H9 (cell line): ENCODE measurements at regions not wholly inside any gene's neighbourhood (a gene's known extent, or its start where the extent isn't known, plus 50 kb on each side); places are given as distances from the start of the nearest gene placed in this dataset.

Experiments used
- DNase-seq: peaks from one replicate; pipeline ENCODE4 v3.0.0-alpha.2; 2017
- H2AFZ ChIP-seq: one replicate; pipeline ENCODE4 v1.6.1; 2013; ENCODE audit warnings: mild to moderate bottlenecking, low read length, control low read depth, moderate library complexity
- H2AK5ac ChIP-seq: 2 replicates; pipeline ENCODE4 v1.6.1; 2013; ENCODE audit warnings: low read length, control low read depth, mixed read lengths; ENCODE audit not compliant: insufficient read length
- H2BK120ac ChIP-seq: one replicate; pipeline ENCODE4 v1.6.1; 2013; ENCODE audit warnings: low read depth, mild to moderate bottlenecking, low read length, control low read depth, inconsistent platforms; ENCODE audit not compliant: poor library complexity, severe bottlenecking
- H2BK12ac ChIP-seq: 2 replicates; pipeline ENCODE4 v1.6.1; 2013; ENCODE audit warnings: low read length, control low read depth, mixed read lengths, low read depth; ENCODE audit not compliant: insufficient read length
- H2BK15ac ChIP-seq: 2 replicates; pipeline ENCODE4 v1.6.1; 2013; ENCODE audit warnings: low read depth, low read length, control low read depth
- H2BK20ac ChIP-seq: one replicate; pipeline ENCODE4 v1.6.1; 2013; ENCODE audit warnings: low read depth, mild to moderate bottlenecking, low read length, control low read depth, inconsistent platforms; ENCODE audit not compliant: poor library complexity, severe bottlenecking
- H2BK5ac ChIP-seq: 2 replicates; pipeline ENCODE4 v1.6.1; 2013; ENCODE audit warnings: low read length, control low read depth, mixed read lengths; ENCODE audit not compliant: insufficient read length
- H3K14ac ChIP-seq: 2 replicates; pipeline ENCODE4 v1.6.1; 2013; ENCODE audit warnings: low read length, control low read depth; ENCODE audit not compliant: insufficient read depth
- H3K18ac ChIP-seq: 2 replicates; pipeline ENCODE4 v1.6.1; 2013; ENCODE audit warnings: low read depth, mild to moderate bottlenecking, mixed read lengths, low read length, control low read depth; ENCODE audit not compliant: insufficient read length
- H3K23ac ChIP-seq: 2 replicates; pipeline ENCODE4 v1.6.1; 2013; ENCODE audit warnings: low read length, control low read depth, mixed read lengths, low read depth; ENCODE audit not compliant: insufficient read length
- H3K23me2 ChIP-seq: 2 replicates; pipeline ENCODE4 v1.6.1; 2013; ENCODE audit warnings: low read depth, mild to moderate bottlenecking, mixed read lengths, low read length, control low read depth; ENCODE audit not compliant: insufficient read length, poor library complexity, severe bottlenecking
- H3K27ac ChIP-seq: 2 replicates; pipeline ENCODE4 v1.5.1; 2013; ENCODE audit warnings: low read length, control low read depth, mixed read lengths, low read depth; ENCODE audit not compliant: insufficient read length
- H3K27me3 ChIP-seq: 2 replicates; pipeline ENCODE4 v1.6.1; 2013; ENCODE audit warnings: low read length, control low read depth, inconsistent platforms; ENCODE audit not compliant: insufficient read depth
- H3K4ac ChIP-seq: 2 replicates; pipeline ENCODE4 v1.6.1; 2013; ENCODE audit warnings: low read depth, mild to moderate bottlenecking, control low read depth, inconsistent platforms, low read length, moderate library complexity
- H3K4me1 ChIP-seq: 2 replicates; pipeline ENCODE4 v1.6.1; 2013; ENCODE audit warnings: low read length, control low read depth, inconsistent platforms; ENCODE audit not compliant: insufficient read depth
- H3K4me2 ChIP-seq: 2 replicates; pipeline ENCODE4 v1.6.1; 2013; ENCODE audit warnings: low read length, control low read depth, mixed read lengths; ENCODE audit not compliant: insufficient read length, insufficient read depth
- H3K56ac ChIP-seq: 2 replicates; pipeline ENCODE4 v1.6.1; 2013; ENCODE audit warnings: low read depth, mild to moderate bottlenecking, mixed read lengths, low read length, control low read depth; ENCODE audit not compliant: insufficient read length
- H3K79me1 ChIP-seq: 2 replicates; pipeline ENCODE4 v1.6.1; 2013; ENCODE audit warnings: low read depth, mild to moderate bottlenecking, moderate library complexity, low read length, control low read depth, inconsistent platforms; ENCODE audit not compliant: insufficient read depth, poor library complexity, severe bottlenecking
- H3K79me2 ChIP-seq: 2 replicates; pipeline ENCODE4 v1.6.1; 2013; ENCODE audit warnings: low read length, control low read depth, inconsistent platforms; ENCODE audit not compliant: insufficient read depth
- H3K9ac ChIP-seq: 2 replicates; pipeline ENCODE4 v1.6.1; 2013; ENCODE audit warnings: low read length, control low read depth, mixed read lengths; ENCODE audit not compliant: insufficient read length; ENCODE audit errors: extremely low read depth
- H3K9me3 ChIP-seq: one replicate; pipeline ENCODE4 v1.6.1; 2013; ENCODE audit warnings: low read depth, low read length, inconsistent platforms; ENCODE audit not compliant: control insufficient read depth
- H3T11ph ChIP-seq: one replicate; pipeline ENCODE4 v1.6.1; 2013; ENCODE audit warnings: mild to moderate bottlenecking, low read length, control low read depth, inconsistent platforms
- H4K20me1 ChIP-seq: one replicate; pipeline ENCODE4 v1.6.1; 2013; ENCODE audit not compliant: control insufficient read depth, insufficient read length, insufficient read depth
- H4K5ac ChIP-seq: 2 replicates; pipeline ENCODE4 v1.6.1; 2013; ENCODE audit warnings: low read depth, mild to moderate bottlenecking, mixed read lengths, low read length, control low read depth; ENCODE audit not compliant: insufficient read length
- H4K8ac ChIP-seq: replicated peaks from 2 replicates; pipeline ENCODE4 v1.6.1; 2013; ENCODE audit warnings: low read length, control low read depth, mixed read lengths, low read depth; ENCODE audit not compliant: insufficient read length
- H4K91ac ChIP-seq: 2 replicates; pipeline ENCODE4 v1.6.1; 2013; ENCODE audit warnings: low read depth, mild to moderate bottlenecking, moderate library complexity, mixed read lengths, low read length, control low read depth; ENCODE audit not compliant: insufficient read length
- H3K27ac Mint-ChIP-seq, 3 experiments: 2 replicates in 2 of 3; 3 replicates in 1 of 3; pipeline ENCODE4 v1.8.0; 2020 to 2021; ENCODE audit warnings: mixed read lengths in 3 of 3, mild to moderate bottlenecking in 1 of 3, moderate library complexity in 1 of 3
- H3K27me3 Mint-ChIP-seq: 2 replicates; pipeline ENCODE4 v1.8.0; 2021; ENCODE audit warnings: low read depth, mild to moderate bottlenecking, moderate library complexity, mixed read lengths
- H3K36me3 Mint-ChIP-seq, 3 experiments: 2 replicates in 2 of 3; 3 replicates in 1 of 3; pipeline ENCODE4 v1.8.0; 2020 to 2021; ENCODE audit warnings: low read depth in 3 of 3, mixed read lengths in 3 of 3; ENCODE audit not compliant: insufficient read depth in 1 of 3
- H3K4me1 Mint-ChIP-seq, 2 experiments: 2 replicates each; pipeline ENCODE4 v1.8.0; 2020; ENCODE audit warnings: mixed read lengths in 2 of 2
- H3K4me3 Mint-ChIP-seq, 2 experiments: 2 replicates in 1 of 2; 3 replicates in 1 of 2; pipeline ENCODE4 v1.8.0; 2020 to 2021; ENCODE audit warnings: mild to moderate bottlenecking in 2 of 2, mixed read lengths in 2 of 2, moderate library complexity in 1 of 2
- H3K9me3 Mint-ChIP-seq, 2 experiments: 2 replicates in 1 of 2; 3 replicates in 1 of 2; pipeline ENCODE4 v1.8.0; 2020; ENCODE audit warnings: mild to moderate bottlenecking in 2 of 2, mixed read lengths in 2 of 2, moderate library complexity in 1 of 2
- CTCF ChIP-seq: fragments of 200-600 bp; sonication (generic); conservative IDR thresholded peaks from 3 replicates; pipeline ENCODE4 v1.8.0; 2021; ENCODE audit warnings: antibody characterized with exemption, mild to moderate bottlenecking
- WGBS: extraction: QIAGEN DNeasy Blood & Tissue Kit; methylation state at CpG from one replicate; pipeline ENCODE4 v1.1.7; 2013; ENCODE audit warnings: missing lambda C conversion rate, low lambda C conversion rate, mixed read lengths; ENCODE audit not compliant: insufficient read length; ENCODE audit errors: extremely low coverage; 5-methylcytosine and 5-hydroxymethylcytosine counted together

- H3K56ac ChIP-seq: no peak overlapping the region
- no peak overlapping the region for H3K4ac ChIP-seq
- H3K4me1 Mint-ChIP-seq: no peaks in the 10 kb centered on the region
- no peak overlapping the region for H3K9ac ChIP-seq
- H3K27ac Mint-ChIP-seq: no peak overlapping the region
- H4K5ac ChIP-seq: no peak overlapping the region
- H2BK12ac ChIP-seq: no peak overlapping the region
- H2AK5ac ChIP-seq: no peak overlapping the region
- H4K91ac ChIP-seq: no peak overlapping the region
- no peak for TF ChIP-seq CTCF
- H3T11ph ChIP-seq: no peak overlapping the region
- no peaks in the 10 kb centered on the region for H3K36me3 Mint-ChIP-seq
- H2AFZ ChIP-seq: no peak overlapping the region
- no peak overlapping the region for H3K4me2 ChIP-seq
- H3K27me3 ChIP-seq: no peaks in the 10 kb centered on the region
- WGBS: no CpG with 5 or more reads among the region's 3 CpGs
- no peaks in the 10 kb centered on the region for H3K9me3 Mint-ChIP-seq
- no peaks in the 10 kb centered on the region for H3K4me1 ChIP-seq
- H3K23ac ChIP-seq: no peak overlapping the region
- H3K79me1 ChIP-seq: no peaks in the 10 kb centered on the region
- H2BK15ac ChIP-seq: no peak overlapping the region
- H3K23me2 ChIP-seq: no peaks in the 10 kb centered on the region
- H4K20me1 ChIP-seq: no peaks in the 10 kb centered on the region
- H3K14ac ChIP-seq: no peak overlapping the region
- DNase-seq: no peak
- H3K4me3 Mint-ChIP-seq: no peak overlapping the region
- no peaks in the 10 kb centered on the region for H3K27me3 Mint-ChIP-seq
- H3K9me3 ChIP-seq: no peaks in the 10 kb centered on the region
- H3K79me2 ChIP-seq: no peaks in the 10 kb centered on the region
- no peak overlapping the region for H4K8ac ChIP-seq
- no peak overlapping the region for H3K27ac ChIP-seq
- H3K18ac ChIP-seq: no peak overlapping the region
- H2BK20ac ChIP-seq: no peak overlapping the region
- no peak overlapping the region for H2BK120ac ChIP-seq
- no peak overlapping the region for H2BK5ac ChIP-seq
Observed at GRCh38 chr1:208879022-208879421, 634.8 kb upstream of the PLXNA2 start.
